Stimulated activated CD4-positive, alpha-beta T cell treated with anti-CD3 and anti-CD28 coated beads, Interleukin-12 subunit alpha, Interleukin-12 subunit beta, amount 100 ng/mL, for 48 hours (primary cell): ENCODE measurements at regions not wholly inside any gene's neighbourhood (a gene's known extent, or its start where the extent isn't known, plus 50 kb on each side); places are given as distances from the start of the nearest gene placed in this dataset.
"Not testable (repeated sequence)": the region's sequence is repeated elsewhere in the genome, so short reads cannot be mapped to it uniquely, and the experiment has no call there.

Source experiments
- DNase-seq, 3 donors: peaks; one replicate each; pipeline ENCODE4 v3.0.0-alpha.2; 2020; ENCODE audit warnings: low read depth in 2 of 3, low spot score in 1 of 3

DNA sequence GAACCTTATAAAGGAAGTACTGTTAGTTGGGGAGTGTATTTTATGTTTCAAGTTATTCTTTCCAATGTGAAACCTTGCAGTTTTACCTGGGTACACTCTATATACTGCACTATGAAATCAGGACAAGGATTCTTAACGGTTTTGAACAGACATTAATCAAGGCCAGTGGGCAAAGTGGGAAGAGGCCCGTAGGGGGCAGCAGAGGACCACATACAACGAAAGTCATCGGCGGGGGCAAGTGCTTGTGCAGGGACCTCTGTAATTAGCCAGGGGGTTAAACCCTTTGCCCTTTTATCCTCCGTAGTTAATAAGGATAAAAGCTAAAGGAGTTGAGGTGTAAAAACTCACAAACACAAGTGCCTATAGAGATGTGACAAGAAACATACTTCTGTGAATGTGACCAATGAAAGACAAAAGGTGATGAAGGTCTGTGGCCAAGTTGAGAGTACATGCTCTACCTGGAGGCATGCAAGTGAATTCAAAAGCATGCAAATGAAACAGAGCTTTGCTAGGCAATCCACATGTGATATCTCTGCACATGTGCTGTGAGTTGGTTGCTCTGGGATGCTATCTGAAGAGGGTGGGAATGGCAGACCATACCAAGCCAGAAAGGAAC, 392.7 kb upstream of the MAN1A1 start:
- peak; percentile 17 to 56 (median 31) for DNase-seq

DNA sequence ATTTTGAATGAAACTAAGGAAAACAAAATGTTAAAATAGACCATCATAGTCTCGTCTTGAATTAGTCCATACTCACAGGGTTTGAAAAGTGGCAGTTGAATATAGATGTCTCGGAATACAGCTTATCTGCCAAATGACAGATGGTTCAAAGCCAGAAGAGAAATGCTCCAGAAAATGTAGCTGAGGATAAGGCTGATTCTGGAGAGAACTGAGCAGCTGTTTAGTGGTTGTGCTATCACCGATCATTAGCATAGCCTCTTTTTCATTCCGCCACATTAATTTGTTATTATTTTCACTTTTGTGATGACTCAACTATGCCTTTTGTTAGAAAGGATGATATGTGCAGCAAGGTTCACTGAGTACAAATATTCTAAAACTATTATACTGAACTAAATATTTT, 390.2 kb upstream of the MAN1A1 start:
- no peak for DNase-seq

DNA sequence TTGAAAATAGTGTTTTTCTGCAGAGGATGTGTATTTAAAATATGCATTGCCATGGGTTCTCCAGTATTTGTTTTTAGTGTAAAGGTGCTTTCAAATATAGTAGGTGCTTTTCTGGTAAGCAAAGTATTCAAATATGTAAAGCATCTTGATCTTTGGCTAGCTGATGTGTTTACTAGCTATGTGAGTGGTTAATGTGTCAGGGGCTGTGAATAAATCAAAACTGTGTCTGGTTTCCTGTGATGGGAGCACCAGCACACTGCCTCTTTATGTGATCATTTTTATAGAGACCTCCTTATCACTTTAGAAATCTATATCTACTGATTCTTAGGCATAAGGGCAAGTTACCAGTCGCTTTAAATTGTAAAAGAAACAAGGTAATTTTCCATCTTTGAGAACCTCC, 388.9 kb upstream of the MAN1A1 start:
- no peak for DNase-seq

DNA sequence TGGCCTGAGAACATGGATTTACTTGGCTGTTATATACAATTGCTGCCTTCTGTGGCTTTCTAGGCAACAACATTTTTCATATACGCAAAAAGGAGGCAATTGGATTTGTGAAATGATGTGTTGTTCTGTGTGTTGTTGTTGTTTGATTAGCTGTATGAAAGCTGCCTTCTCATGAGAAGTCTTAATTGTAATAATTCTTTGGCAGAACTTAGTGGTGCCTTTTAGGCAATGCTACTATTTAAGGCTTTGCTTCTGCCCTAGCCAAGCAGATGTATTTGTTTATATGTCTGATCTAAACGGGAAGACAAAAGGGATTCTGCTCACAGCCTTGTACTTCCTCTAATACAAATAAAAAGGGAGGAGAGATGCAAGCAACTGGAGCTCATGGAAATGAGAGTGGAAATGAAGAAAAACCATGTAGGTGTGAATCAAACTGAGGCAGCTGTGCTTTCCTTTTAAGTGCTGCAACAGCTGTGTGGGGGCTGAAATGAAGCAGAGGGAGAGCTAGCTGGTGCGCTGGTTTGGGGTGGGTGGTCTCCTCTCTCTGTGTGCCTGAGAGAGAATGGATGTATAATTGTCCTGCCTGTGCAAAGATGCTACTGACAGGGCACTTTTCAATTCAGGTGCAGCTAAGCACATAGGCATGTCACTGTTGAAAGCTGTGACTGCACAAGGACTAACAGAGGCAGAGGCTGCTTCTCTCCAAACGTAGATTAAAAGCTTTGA, 386.9 kb upstream of the MAN1A1 start:
- DNase-seq, result no peak

DNA sequence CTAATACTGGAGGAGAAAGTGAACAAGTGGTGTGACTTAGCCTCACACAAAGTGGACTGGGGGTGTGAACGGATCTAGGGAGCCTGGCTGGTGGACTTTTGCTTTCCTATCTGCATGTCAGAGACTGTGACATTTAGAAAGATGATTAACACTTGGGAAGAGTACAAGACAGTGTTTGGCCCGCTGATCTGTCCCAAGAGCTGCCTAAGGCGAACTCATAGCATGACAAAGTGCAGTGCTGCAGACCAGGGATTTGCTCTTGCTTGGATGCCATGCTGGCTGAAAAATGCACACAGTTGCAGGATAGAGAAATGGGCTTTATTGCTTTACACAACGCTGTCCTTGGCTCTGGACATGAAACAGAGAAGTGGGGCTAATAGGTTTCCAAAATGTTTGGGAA, 386.0 kb upstream of the MAN1A1 start:
- DNase-seq, result no peak

DNA sequence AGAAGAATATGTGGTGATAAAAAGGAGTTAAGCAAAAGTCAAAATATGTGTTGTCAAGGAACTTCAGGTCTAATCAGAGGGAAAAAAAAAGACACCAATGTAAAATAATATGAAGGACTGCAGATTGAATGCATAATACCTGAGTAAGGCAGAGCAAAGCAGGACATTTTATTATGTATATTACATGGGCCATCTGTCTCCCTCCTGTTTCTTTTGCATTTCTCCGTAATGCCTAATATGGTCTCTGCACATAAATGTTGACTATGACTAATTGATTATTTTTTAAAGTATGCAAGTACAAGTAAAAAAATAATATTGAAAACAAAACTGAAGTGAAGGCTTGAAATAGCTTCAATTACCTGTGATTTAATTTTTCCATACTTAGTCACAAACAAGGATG, 384.7 kb upstream of the MAN1A1 start:
- no peak for DNase-seq

DNA sequence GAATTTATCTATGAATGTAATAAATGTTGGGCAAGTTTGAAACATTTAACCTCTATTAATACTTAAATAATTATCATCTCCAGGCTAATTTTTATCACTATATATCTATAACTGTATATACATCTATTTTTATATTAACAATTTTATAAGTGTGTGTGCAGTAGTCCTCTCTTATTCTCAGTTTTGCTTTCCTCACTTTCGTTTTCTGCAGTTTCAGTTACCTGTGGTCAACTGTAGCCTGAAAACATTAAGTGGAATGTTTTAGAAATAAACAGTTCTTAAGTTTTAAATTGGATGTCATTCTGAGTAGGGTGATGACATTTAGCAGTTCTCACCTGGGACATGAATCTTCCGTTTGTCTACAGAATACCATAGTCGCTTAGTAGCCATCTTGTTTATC, 379.4 kb upstream of the MAN1A1 start:
- DNase-seq, result no peak

DNA sequence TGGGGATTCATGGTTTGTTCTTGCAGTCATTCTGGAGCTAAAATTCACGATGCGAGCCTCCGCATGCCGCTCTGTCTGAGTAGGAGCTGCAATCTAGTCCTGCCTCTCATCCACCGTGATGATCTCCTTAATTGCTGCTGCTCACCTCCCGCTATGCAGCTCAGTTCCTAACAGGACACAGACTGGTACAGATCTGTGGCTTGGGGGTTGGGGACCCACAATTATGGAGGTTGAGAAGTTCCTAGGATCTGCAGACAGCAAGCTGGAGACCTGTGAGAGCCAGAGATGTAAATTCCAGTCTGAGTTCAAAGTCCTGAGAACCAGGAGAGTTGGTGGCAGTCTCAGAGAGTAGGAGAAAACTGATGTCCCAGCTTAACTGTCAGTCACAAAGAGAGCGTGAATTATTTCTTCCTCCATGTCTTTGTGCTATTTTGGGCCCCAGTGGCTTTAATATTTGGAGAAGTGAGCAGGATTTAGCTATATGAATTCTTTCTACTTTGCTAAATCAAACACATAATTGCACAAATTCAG, 378.7 kb upstream of the MAN1A1 start:
- no peak for DNase-seq

DNA sequence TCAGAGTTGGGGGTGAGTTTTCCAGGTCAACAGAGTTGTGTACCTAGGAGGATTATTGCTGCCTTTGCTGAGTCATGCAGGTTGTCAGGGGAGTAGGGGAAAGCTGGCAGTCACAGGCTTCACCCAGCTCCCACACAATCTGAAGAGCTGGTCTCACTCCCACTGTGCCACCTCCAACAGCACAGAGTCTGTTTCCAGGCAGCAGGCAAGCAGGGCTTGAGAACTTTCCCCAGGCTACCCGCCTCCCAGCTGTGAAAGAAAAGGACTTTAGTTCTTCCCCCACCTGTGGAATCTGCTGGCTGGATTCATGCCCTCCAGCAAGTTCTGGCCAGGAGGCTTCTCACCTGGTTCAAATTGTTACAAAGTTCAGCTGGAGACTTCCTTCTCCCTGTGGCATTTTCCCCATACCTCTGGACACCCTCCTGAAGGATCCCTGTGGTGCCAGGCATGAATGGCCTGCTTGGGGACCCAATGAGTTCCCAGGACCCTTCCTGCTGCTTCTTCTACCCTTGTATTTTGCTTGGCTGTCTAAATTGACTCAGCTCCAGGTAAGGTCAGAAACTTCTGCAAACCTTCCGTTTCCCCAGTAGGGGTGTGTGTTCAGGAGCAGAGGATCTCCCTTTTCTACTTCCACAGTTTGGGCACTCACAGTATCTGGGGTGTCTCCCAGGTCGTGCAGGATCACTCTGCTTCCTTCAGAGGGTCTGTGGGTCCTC, 378.1 kb upstream of the MAN1A1 start:
- no peak for DNase-seq

DNA sequence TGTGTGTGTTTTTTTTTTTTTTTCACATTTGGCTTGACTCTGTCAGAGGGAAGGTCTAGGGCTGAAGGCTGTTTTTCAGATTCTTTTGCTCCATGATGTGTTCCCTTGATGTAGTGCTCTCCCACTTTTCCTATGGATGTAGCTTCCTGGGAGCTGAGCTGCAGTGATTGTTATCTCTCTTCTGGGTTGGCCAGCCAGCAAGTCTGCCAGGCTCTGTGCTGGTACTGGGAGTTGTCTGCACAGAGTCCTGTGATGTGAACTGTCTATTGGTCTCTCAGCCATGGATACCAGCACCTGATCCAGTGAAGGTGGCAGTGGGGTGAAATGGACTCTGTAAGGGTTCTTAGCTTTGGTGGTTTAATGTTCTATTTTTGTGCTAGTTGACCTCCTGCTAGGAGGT, 377.4 kb upstream of the MAN1A1 start:
- DNase-seq, result not testable (repeated sequence)

DNA sequence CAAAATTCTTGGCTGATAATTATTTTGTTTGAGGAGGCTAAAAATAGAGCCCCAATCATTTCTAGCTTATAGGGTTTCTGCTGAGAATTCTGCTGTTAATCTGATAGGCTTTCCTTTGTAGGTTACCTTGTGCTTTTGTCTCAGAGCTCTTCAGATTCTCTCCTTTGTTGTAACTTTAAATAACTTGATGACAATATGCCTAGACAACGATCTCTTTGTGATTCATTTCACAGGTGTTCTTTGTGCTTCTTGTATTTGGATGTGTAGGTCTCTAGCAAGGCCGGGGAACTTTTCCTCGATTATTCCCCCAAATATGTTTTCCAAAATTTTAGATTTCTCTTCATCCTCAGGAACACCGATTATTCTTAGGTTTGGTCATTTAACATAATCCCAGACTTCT, 376.5 kb upstream of the MAN1A1 start:
- DNase-seq, result no peak

DNA sequence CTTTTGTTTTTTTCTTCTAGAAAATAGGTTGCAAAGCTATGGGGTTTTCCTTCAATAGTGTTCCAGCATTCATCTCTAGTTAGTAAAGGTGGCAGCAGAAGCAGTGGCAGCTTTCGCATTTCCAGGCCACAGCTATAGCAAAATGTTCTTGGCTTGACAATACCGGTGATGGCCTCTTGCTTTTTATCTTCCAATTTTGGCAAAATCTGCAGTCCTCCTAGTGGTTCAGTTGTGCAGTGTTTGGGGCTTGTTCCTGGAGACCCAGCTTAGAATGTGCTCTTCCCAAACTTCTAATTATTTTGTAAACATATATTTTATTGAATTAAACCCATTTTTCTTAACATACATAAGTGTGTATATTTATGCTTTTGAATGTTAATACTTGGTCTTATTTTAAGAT, 370.6 kb upstream of the MAN1A1 start:
- no peak for DNase-seq

DNA sequence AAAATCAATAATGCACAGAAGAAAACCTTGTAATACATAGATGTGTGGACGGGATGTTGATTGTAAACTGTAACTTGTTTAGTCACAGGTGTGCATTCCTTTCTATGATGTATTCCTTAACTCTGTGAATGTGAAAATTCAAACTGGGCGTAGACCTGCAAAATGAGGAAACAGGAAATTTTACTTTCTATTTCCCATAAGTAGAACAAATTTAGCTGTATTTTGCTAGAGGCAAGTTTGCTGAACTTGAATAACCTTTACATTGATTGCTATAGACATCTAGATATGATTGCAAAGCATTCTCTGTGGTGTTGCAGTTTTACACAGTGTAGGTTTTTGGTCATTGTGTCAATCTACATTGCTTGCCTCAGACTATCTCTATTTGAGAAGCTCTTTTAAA, 368.4 kb upstream of the MAN1A1 start:
- DNase-seq, result no peak

DNA sequence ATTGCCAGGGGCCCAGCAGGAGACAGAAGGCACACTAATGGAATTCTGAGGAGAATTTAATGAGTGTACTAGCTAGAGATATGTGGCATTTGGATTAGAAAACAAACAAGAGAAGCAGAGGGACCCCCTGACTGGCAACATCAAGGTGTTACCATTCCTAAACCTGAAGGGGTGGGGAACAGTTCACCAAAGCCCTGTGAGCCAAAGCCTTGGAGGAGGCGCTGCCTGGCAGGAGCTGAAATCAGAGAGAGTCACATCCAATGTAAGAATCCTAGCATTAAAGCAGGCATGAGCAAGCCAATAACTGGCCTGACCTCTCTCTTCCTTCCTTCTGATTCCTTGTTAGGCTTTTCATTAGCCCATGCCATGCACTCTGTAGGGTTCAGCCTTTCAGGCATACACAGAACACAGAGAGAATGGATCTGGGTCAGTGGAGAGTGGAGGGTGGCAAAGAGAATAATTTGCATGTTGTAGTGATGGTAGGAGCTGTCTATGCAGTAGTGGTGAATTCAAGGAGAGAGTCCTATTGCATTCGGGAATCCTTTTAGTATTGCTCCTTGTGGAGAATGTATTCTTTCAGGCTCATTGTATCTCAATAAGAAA, 367.2 kb upstream of the MAN1A1 start:
- DNase-seq, result no peak

DNA sequence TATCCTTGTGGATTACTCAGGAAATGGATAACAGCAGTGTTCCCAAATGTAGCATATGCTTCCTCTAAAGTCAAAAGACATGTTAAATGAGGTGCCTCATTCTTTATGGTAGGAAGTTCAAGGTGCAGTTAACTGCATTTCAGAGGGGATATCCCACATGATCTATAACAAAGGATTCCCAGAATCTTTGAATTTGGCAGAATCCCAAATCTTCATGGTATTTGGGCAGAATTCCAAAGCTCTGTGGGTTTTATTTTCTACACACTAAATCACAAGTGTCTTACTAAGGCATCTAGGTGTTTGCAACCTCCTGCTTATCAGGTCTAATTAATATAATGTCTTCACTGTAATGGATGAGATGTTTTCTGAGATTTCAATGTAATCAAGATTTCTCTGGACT, 364.3 kb upstream of the MAN1A1 start:
- no peak for DNase-seq

DNA sequence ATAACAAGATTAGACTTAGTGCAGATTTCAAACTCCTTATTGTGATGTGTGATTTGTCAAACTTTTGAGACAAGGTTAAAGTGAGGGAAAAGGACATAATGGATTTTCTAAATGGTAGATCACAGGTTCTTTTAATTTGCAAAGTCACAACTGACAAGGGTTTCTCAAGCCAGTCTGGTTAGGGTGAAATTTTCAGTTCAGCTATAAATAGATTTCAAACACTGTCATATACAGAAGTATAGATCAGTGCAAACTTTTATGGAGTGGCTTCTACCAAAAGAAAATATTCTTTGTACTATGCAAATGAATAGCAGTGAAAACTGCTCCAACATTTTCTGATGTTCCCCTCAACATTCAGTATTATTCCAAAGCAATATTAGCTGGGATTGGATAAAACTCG, 337.1 kb upstream of the MAN1A1 start:
- no peak for DNase-seq

DNA sequence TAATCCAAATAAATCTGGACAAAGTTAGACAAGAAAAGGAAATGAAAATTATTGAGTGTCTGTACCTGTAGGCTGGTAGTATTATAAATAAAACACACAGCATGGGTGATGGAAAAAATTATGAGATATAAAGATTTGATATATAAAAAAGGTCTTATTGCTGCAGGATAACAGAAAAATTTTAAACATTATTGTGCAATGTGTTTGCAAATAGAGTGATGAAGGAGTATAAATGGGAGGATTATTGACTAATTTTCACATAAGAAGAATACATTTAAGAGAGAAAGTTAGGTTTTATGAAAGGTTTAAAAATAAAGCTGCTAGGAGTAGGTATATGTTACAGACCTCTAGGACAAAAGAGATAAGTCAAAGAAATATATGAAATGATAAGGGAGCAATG, 336.7 kb upstream of the MAN1A1 start:
- no peak for DNase-seq

DNA sequence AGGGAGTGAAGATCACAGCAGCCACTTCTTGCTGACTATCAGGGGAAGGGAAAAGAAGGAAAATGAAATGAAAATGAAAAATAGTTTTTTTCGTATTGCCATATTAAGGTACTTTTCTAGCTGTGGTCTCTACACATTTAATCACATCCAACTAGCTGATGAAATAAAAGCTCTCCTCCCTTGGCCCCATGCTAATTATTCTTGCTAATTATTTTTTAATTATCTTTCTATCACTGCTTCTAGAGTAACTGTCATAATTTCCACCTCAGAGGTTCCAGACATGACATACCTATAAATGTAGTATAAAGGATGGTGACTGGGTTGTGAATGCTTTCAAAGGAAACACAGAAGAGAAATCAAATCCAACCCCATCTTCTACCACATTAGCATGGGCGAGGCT, 334.1 kb upstream of the MAN1A1 start:
- DNase-seq, result no peak

DNA sequence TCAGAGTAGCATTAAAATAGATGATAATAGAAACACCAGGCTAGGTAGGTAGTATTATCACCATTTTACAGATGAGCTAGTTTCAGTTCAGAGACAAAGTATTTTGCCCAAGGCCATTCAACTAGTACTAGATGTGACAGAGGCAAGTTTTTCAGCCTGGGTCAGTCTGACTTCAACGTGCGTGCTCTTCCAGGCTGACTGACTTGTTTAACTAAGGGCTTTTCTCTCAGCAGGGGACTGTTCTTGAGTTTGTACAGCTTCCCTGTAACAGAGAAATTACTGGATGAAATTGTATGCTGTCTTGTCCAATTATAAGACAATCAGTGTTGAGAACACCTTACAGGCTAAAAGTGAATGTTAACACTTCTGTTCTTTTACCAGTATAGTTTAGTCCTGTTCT, 333.5 kb upstream of the MAN1A1 start:
- DNase-seq, result no peak

DNA sequence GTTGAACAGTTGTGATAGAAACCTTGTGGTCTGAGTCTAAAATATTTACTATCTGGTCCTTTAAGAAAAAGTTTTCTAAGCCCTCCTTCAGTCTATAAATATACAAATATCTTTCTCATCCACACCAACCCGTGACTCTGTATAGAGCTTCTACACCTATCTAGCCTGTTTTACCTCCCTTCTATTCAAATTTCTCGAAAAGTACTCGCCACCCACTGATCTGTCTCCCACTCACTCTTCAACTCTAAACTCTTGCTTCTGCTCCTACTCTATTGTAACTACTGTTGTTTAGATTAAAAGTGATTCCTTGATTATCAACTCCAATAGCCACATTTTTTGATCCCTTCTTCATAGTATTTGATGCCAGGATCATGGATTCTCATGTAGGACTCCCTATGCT, 329.4 kb upstream of the MAN1A1 start:
- DNase-seq, result no peak

DNA sequence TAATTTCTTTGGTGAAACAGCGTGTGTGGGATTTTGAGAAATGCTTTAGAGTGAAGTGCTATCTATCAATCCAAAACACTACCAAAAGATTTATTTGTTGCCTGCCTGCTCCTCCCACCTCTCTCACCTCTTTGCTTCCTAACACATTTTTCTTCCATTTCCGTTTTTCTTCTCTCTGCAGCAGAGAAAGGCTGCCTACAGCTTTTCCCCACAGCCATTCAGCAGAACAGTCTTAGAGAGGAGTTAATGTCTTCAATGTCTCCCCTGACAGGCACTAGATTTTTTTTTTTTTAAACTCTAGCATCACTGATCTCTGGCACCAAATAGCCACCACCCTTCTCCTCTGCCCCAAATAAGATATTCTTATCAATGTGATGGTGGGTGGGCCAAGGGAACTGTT, 327.8 kb upstream of the MAN1A1 start:
- DNase-seq, result no peak

DNA sequence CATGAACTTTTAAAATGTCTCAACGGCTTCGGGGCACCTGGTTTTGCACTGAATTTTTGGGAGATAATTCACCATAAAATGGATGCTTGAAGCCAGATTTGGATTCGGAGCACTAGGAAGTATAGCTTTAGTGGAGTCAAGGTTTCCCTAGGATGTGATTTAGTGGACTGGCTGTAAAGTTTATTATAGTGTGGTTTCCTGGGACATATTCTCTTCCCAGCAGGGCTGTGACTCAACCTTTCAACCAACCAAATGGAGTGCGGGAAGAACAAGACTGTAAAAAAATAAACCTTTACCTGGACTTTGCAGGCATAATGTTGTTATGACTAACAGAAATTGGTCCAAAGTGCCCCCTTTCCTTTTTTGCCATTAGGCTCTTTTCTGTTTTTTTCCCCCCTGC, 327.4 kb upstream of the MAN1A1 start:
- no peak for DNase-seq
